GM21526 (cell line): ENCODE measurements at regions not wholly inside any gene's neighbourhood (a gene's known extent, or its start where the extent isn't known, plus 50 kb on each side); places are given as distances from the start of the nearest gene placed in this dataset.

Experiments used
- ATAC-seq: cut with Tn5 transposase; IDR thresholded peaks from one replicate; pipeline ENCODE4 v1.9.1; 2021; ENCODE audit warnings: moderate library complexity; ENCODE audit not compliant: unreplicated experiment, low FRiP score

DNA sequence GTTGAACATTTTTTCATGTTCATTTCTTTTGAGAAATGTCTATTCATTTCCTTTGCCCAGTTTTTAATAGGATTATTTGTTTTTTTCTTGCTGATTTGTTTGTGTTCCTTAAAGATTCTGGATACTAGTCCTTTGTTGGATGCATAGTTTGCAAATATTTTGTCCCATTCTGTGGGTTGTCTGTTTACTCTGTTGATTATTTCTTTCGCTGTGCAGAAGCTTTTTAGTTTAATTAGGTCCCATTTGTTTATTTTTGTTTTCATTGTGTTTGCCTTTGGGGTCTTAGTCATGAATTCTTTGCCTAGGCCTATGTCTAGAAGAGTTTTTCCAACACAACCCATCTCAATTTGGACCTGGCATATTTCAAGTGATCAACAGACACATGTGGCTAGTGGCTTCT lies 116.1 kb upstream of the GALNT2 start:
- ATAC-seq, result no peak

DNA sequence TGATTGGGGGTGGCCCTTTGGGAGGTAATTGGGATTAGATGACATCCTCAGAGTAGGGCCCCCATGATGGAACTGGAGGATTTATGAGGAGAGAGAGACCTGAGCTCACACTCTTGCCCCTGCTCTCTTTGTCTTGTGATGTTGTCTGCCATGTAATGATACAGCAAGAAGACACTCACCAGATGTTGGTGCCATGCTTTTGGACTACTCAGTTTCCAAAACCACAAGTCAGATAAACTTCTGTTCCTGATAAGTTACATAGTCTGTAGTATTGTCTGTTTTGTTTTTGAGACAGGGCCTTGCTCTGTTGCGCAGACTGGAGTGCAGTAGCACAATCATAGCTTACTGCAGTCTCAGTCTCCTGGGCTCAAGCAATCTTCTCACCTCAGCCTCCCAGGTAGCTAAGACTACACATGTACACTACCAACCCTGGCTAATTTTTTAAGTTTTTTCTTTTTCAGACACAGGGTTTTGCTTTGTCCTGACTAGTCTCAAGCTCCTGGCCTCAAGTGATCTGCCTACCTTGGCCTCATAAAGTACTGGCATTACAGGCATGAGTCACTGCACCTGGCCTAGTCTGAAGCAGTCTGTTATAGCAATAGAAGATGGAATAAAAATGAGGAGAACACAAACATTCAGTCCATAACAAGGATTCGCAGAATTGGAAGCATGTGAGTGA lies 115.0 kb upstream of the GALNT2 start:
- ATAC-seq, result no peak

DNA sequence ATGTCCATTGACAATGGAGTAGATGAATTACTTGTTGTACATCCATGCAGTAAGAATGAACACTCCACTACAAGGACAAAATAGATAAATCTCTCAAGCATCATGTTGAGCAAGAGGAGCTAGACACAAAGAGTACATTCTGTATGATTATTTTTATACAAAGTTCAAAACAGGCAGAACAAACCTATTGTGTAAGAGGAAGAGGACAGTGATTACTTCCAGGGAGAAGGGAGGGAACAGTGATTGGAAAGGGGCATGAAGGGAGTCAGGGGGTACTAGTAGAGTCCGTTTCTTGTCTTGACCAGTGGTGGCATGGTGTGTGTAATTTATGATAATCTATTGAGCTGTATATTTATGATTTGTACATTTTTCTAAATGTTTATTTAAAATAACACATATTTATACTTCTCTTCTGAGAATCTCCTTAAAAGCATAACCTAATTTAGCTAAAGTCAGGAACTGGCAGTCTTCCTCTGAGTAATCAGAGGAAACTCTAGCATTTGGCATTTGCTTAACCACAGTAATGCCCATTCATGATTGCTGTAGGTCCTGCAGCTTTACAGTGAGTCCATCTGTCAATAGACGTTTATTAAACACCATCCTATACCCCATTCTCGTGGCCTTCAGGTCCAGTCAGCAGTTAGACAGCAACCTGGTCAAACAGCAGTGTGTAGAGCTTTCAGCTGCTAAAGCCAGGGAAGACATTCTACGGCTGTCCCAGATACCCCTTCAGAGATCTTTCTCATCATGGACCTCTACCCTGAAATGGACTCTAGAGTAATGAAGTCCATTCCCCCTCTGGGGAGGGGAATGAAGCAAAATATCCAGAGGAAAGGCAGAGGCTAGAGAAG lies 114.1 kb upstream of the GALNT2 start:
- ATAC-seq, result no peak

DNA sequence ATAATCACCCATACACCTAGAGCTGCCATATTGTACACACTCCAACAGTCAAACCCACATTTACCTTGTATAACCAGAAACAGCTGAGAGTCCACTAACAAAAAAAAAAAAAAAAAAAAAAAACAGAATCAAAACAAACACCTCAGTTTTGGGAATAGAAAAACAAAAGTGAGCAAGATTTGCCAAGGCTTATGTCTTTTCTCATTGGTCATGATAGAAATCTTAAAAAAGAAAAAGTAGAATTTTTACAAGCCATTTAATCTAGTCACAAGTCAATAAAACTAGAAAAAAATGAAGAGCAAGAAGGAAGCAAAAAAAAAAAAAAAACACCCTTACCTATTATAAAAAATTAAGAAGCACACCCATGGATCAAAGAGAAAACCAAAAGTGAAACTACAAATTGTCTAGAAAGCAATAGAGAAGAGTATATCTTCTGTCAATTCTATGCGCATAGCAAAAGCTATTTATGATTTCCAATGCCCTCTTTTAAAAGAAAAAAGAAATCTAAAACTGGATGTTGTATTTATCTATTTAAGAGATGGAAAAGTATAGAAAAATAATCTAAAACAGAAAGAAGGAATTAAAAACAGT lies 113.2 kb upstream of the GALNT2 start:
- ATAC-seq, result no peak

DNA sequence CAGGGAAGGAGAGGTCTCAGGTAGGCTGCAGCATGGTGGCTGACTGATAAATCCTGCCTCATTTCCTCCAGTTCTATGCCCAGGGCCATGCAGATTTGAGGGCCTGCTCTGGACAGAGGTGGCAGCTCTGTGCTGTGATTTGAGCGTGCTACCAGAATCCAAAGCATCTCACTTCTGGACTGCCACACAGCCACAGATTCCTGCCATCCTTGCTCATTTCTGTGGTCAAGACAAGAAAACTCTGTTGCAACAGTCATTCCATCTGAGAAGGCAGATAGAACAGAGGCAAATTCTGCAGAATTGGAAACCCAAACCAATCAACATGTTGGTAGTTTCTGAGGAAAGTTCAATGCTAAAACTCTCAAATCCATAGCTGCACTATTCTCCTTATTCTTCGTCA lies 102.8 kb upstream of the GALNT2 start:
- no peak for ATAC-seq

DNA sequence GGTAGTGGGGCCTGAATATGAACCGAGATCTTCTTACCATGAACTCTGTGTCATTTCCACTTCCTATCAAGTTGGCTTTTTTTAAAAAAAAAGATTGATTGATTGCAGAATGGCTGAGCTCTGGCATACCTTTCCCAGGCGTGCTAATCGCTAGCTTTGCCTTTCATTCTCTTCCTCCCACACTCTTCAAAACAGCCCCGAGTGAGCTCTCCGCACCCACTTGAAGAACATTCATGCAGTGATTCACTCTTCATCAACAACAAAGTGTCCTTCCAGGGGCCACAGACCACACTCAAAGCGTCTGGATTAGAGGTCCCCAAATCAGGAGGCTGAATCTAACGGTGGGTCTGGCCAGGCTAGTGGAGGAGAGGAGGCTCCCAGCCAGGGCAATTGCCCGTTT lies 96.3 kb upstream of the GALNT2 start:
- ATAC-seq, result no peak

DNA sequence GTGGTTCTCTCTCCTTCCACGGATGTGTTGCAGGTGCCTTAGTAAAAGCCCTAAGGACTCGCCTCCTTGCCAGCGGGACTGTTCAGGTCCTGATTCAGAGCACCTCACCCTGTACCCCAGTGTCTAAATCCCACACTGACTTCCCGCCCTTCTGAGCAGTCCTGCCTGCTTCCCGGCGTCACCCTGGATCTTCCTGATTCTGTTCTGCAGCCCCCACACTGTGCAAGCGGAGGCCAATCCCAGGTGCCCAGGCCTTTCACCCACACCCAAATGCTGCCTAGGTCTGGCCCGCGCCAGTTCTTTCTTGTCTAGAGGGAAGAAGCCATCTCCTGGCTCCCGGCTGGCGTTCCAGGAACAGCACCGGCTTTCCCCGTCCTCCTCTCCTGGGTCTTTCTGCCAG lies 95.9 kb upstream of the GALNT2 start:
- no peak for ATAC-seq

DNA sequence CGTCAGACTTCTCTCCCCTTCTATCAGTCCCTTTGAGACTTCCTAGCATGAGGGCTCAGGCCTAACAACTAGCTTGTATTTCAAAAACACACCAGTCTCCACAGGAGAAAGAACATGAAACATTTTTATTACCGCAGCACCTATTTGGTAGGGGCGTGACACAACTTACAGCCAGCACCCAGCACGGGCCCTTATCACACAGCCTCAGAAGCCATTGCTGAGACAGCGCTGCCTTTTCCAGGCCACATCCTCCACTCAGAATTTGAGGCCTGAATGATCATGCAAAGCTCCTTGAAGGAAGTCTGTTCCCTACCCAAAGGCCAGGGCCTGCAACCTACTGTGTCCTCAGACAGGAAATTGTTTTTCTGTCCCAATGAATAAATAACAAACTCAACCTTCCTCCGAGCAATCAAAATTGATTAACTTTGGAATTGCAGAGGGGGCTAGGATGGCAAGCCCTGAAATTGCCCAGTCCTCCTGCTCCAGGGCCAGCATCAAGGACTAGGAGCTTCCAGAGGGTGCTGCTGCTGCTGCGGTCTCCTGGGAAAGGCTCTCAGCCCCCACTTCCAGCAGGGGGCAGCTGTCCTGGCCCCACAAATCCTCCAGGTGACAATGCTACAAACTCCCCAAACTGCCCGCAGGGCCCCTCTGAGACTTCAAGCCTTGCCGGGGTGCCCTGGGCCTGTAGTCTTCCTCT lies 94.3 kb upstream of the GALNT2 start:
- ATAC-seq, result no peak

DNA sequence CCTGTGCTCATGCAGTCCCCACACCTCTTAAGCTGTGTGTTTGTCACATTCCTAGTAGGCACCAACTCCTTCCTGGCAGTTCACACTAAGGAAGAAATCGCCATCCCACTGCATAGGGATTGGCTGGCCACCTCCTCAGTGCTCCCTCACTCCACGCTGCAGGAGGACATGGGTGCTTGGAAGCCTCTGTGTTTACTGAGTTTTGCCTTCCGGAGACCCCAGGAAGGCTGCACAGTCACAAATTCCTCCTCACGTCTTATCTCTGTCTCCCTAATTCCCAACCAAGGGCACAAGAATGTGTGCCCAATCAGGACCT lies 93.8 kb upstream of the GALNT2 start:
- ATAC-seq, result no peak

DNA sequence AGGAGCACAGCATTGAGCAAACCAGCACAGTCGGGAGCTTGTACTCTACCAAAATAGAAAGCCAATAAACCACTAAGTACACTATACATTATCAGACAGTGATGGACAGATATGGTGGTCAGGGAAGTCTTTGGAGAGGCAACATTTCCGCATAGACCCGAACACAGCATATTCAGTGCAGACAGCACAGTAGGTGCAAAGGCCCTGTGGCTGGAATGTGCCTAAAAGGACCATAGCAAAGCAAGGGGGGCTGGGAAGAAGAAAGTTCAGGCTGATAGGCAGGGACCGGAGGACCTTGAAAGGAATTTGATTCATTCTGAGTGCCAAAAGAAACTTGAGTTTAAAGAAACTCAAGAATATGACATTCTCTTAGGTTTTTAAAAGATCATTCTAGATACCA lies 92.0 kb upstream of the GALNT2 start:
- no peak for ATAC-seq

DNA sequence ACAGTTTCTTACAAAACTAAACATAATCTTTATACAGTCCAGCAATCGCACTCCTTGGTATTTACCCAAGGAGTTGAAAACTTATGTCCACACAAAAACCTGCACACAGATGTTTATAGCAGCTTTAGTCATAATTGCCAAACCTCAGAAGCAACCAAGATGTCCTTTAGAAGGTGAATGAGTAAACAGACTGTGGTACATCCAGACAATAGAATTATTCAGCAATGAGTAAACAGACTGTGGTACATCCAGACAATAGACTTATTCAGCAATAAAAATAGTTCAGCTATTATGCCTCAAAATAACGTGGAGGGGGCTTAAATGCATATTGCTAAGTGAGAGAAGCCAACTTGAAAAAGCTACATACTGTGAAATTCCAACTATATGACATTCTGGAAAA lies 87.0 kb upstream of the GALNT2 start:
- ATAC-seq, result no peak

DNA sequence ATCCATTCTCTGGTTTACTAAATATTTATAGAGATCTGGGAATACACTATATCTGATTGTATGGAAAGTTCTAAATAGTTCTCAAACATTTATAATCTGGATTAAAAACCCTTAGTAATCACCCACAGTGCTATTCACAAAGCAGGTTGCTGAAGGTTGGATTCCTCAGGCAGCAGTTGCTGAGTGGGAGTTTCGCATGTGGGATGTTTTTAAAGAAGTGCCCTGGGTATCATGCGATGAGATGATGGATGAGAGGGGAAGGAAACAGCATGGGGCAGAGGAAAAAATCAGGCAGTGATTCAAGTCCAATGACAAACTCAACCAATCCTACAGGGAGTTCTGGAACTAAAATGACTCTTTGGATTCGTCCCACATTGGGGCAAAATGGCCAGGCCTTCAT lies 85.3 kb upstream of the GALNT2 start:
- no peak for ATAC-seq

DNA sequence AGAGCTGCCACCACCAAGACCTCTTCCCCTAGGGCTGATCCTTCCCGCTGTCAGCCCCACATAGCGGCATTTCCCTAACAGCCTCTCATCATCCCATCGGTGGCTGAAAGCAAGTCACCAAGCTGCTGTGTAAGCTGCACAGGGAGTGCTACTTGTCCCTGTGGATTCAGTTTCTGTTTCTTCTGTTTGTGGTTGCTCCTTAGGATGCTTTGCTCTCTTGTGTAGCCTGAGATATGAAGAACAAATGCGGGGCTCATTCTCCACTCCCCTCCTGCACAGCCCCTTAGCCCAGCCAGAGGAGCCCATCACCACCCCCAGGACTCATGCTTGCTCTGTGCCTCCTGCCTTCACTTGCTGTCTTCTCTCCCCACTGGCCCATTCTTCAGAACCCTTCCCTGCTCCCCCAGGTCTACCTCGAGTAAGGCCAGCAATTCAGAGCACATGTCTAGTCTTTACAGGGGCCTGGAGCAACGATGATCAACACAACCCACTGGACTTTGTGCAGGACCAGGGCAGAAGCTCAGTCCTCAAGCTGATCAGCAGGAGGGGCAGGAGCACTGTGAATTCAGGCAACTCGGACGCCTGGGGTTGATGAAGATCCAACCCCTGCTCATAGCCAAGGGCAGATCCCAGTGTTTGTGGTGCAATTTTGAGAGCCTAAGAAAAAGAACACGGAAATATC lies 82.6 kb upstream of the GALNT2 start:
- ATAC-seq, result no peak

DNA sequence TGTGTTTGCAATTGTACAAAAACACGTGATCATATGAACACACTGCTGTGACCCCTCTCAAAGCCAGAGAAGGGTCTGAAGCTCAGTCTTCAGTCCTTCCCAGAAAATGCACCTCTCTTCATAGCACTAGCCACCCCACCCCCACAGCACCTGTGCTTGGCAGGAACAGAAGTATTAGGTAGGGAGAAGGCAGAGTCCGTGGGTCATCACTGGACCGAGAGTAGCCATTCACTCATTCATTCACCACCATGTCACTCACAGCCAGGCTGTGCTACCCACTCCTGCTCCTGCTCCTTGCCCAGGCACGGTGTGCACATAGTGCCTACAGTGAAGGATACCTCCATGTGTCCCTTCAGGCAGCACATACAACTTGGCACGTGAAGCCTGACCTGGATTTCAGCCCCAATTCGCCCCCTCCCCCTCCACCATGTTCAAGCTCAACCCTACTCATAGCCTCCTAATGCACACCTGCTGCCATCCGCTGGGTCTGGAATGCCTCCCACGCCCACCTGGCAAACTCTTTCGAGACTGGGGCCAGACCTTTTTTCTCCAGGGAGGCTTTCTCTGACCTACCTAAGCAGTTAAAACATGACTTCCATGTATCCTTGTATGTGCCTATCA lies 81.9 kb upstream of the GALNT2 start:
- ATAC-seq, result no peak

DNA sequence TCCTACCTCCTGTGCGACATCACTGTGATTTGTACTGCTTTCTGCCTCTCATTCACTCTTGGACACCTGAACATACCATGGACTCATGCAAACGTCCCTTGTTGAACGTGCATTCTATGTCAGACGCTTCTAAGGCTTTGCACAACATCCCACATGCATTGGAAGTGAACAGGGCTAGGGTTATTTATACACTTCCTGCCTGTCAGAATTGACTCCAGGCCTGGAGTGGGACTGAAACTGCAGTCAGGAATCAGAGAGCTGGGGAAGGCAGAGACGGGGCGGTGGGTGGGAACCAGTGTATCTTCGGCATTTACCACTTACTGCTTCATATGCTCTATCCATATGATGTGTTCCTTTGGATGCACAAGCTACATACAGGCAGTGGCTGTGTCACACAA lies 81.4 kb upstream of the GALNT2 start:
- ATAC-seq, result no peak

DNA sequence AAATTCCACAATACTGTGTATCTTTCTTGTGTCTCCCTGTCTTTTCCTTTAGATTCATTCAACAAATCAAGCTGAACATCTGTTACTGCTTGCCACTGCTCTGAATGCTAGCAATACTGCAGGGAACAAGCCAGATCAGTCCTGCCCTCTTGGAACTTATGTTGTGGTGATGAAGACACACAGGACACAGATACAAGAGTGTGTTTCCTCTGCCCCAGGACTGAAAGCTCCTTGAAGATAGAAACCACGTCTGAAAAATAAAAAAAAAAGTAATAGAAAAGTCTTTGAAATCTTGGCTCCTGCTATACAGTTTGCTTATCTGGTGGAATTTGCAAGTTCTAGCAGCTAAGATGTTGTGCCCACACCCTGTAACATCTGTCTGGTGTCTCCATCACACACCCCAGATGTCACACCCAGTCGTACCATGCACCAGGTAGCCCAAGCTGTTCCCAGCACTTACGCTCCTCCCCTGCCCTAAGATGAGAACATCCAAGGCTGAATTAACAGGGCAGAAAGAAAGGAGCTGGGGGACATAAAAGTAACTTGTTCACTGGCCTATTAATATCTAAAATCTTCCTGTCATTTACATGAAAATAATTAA lies 80.2 kb upstream of the GALNT2 start:
- ATAC-seq, result no peak

DNA sequence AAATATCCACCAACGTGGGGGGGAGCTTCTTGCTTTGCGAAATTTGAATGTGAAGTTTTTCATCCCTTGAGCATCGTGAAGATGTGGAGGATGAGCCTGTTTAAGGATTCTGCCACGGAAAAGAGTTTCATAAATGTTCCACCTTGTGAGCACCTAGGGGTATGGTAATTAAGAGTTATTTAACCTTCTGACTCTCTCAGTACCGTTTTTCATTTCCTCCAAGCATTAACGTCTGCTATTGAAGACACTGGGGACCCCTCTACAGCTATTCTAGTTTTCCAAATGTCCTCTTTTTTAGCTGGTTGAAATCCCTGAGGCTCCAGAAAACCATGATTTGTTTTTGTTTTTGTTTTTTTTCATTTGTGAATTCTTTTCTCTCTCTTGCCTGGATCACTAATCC lies 79.1 kb upstream of the GALNT2 start:
- no peak for ATAC-seq

DNA sequence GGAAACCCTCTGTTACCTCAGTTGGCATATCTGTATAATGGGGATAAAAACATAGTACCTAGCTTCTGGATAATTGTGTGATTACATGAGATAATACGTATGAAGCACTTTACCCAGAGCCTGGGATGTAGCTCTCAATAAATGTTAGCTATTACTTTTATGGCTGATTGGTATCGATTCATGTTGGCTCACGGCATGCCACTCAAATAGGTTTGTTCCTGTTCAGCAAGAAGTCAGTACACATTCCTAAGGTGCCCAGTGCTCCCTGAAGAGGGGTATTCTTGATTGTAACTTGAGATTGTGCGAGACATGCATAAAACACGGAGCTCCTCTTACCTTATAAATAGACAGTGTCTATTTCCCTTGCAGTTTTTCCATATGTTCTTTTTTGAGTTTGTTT lies 78.5 kb upstream of the GALNT2 start:
- ATAC-seq, result no peak

DNA sequence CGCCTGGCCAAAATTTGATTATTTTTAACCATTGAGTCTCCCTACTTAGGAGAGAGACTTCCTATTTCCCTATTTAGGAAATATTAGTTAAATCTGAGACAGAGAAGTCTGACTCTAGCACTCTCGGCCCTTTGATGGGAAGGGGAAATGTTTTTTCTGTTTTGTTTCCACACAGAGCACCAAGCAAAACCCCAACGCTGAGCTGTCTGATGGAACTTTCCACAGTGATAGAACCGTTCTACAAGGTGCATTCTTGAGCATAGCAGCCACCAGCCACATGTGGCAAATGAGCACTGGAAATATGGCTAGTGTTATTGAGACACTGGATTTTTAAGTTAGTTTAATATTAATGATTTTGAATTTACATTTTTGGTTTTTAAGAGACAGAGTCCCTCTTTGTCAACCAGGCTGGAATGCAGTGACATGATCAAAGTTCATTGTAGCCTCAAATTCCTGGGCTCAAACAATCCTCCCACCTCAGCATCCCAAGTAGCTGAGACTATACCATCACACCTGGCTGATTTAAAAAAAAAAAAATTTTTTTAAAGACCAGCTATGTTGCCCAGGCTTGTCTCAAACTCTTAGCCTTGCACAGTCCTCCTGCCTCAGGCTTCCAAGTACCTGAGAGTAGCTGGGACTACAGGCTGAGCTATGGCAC lies 77.3 kb upstream of the GALNT2 start:
- ATAC-seq, result no peak

DNA sequence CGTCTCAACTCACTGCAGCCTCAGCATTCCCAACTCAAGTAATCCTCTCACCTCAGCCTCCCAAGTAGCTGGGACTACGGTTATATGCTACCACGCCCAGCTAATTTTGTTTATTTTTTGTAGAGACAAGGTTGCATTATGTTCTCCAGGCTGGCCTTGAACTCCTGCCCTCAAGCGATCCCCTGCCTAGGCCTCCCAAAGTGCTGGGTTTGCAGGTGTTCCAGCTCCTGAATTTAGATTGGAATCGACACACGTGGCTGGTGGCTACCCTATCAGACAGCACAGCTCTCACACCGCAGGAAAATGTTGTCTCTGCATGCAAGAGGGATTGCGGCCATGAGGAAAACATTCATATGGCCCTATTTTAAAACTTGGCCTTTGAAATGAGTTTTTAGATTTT lies 76.7 kb upstream of the GALNT2 start:
- ATAC-seq, result no peak
